Tibial nerve (tissue), 4 donors: ENCODE measurements at regions not wholly inside any gene's neighbourhood (a gene's known extent, or its start where the extent isn't known, plus 50 kb on each side); places are given as distances from the start of the nearest gene placed in this dataset.

Experiments
- DNase-seq, 2 donors: peaks; one replicate each; pipeline ENCODE4 v3.0.0-alpha.2; 2019; ENCODE audit warnings: low spot score in 2 of 2
- H3K27ac ChIP-seq, 4 donors: fragments of 200-600 bp; sonication (generic) in 3 of 4; one replicate each; pipeline ENCODE4 v1.5.1; 2017 to 2019; ENCODE audit warnings: mild to moderate bottlenecking in 1 of 4
- H3K27me3 ChIP-seq, 2 donors: fragments of 200-600 bp; sonication (generic) in 1 of 2; one replicate each; pipeline versions ENCODE4 v1.5.1 to v1.6.0; 2017 to 2019
- H3K36me3 ChIP-seq, 3 donors: fragments of 200-600 bp; sonication (generic); one replicate each; pipeline ENCODE4 v1.5.1; 2018 to 2019
- H3K4me1 ChIP-seq, 4 donors: fragments of 200-600 bp; sonication (generic) in 3 of 4; one replicate each; pipeline ENCODE4 v1.5.1; 2017 to 2019
- H3K4me3 ChIP-seq, 4 donors: fragments of 200-600 bp; sonication (generic) in 3 of 4; one replicate each; pipeline ENCODE4 v1.5.1; 2017 to 2019; ENCODE audit warnings: mild to moderate bottlenecking in 1 of 4, moderate library complexity in 1 of 4
- H3K9me3 ChIP-seq, 4 donors: fragments of 200-600 bp; sonication (generic) in 3 of 4; one replicate each; pipeline ENCODE4 v1.5.1; 2017 to 2019
- EP300 ChIP-seq, 2 donors: sonication (generic); formaldehyde crosslinking; IDR thresholded peaks; one replicate each; pipeline ENCODE4 v1.6.1; 2017; ENCODE audit warnings: antibody characterized with exemption in 2 of 2, mild to moderate bottlenecking in 1 of 2
- POLR2A ChIP-seq, 2 donors: fragments of 450-650 bp; IDR thresholded peaks; one replicate each; pipeline ENCODE4 v1.6.1; 2017; ENCODE audit warnings: antibody characterized with exemption in 2 of 2, mild to moderate bottlenecking in 2 of 2, moderate library complexity in 2 of 2
- WGBS, 2 donors: methylation state at CpG; one replicate each; pipeline ENCODE4 v1.1.5; 2018; 5-methylcytosine and 5-hydroxymethylcytosine counted together
- TF ChIP-seq, protein P1 (sequence below), 5 experiments: fragments of 200-600 bp in 3 of 5; fragments of 450-650 bp in 2 of 5; sonication (generic) in 3 of 5; IDR thresholded peaks; one replicate each; pipeline ENCODE4 v1.5.1; 2016 to 2019; ENCODE audit warnings: antibody characterized with exemption in 5 of 5, mild to moderate bottlenecking in 3 of 5, moderate library complexity in 2 of 5

- no peaks in the 10 kb centered on the region for H3K36me3 ChIP-seq
- TF ChIP-seq, protein P1, sequence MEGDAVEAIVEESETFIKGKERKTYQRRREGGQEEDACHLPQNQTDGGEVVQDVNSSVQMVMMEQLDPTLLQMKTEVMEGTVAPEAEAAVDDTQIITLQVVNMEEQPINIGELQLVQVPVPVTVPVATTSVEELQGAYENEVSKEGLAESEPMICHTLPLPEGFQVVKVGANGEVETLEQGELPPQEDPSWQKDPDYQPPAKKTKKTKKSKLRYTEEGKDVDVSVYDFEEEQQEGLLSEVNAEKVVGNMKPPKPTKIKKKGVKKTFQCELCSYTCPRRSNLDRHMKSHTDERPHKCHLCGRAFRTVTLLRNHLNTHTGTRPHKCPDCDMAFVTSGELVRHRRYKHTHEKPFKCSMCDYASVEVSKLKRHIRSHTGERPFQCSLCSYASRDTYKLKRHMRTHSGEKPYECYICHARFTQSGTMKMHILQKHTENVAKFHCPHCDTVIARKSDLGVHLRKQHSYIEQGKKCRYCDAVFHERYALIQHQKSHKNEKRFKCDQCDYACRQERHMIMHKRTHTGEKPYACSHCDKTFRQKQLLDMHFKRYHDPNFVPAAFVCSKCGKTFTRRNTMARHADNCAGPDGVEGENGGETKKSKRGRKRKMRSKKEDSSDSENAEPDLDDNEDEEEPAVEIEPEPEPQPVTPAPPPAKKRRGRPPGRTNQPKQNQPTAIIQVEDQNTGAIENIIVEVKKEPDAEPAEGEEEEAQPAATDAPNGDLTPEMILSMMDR (IDR thresholded peaks at IDR 0.05): no peak
- TF ChIP-seq EP300 (IDR thresholded peaks at IDR 0.05) (no peak), POLR2A (IDR thresholded peaks at IDR 0.05) (no peak)
- no peaks in the 10 kb centered on the region for H3K4me1 ChIP-seq
- WGBS, 2 donors: 75 to 78% methylated on average over 3 of the region's 3 CpGs
- H3K27me3 ChIP-seq: no peaks in the 10 kb centered on the region
- no peak for DNase-seq
- no peak overlapping the region for H3K27ac ChIP-seq
- no peak overlapping the region for H3K4me3 ChIP-seq
- no peaks in the 10 kb centered on the region for H3K9me3 ChIP-seq
These were observed 1139.1 kb downstream of the AACS start for GRCh38 chr12:126204326-126204725.

DNA sequence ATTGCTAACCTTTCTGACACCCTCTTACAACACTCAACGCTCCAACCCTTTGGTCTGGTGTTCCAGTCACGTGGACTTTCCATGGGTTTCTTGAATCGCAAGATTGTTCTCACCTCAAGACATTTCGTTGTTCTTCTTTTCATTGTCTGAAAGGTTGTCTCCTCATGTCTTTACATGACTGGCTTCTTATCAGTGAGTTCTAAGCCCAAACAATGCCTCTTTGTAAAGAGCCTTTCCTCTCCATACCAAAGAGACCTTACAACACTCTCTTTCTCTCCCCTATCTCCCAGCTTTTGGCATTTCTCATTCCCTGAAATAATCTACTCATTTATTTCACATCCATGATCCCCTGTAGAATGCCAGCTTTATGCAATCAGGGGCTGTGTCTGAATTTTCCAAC lies 1144.8 kb downstream of the AACS start:
- H3K9me3 ChIP-seq: no peaks in the 10 kb centered on the region
- no peak overlapping the region for H3K27ac ChIP-seq
- no peaks in the 10 kb centered on the region for H3K27me3 ChIP-seq
- no peaks in the 10 kb centered on the region for H3K4me1 ChIP-seq
- no peak for DNase-seq
- no peak overlapping the region for H3K4me3 ChIP-seq
- H3K36me3 ChIP-seq: no peaks in the 10 kb centered on the region
- TF ChIP-seq EP300 (IDR thresholded peaks at IDR 0.05) (no peak), POLR2A (IDR thresholded peaks at IDR 0.05) (no peak)
- TF ChIP-seq, protein P1 (IDR thresholded peaks at IDR 0.05): no peak
- WGBS, 2 donors: 32 to 42% methylated on average over 4 of the region's 4 CpGs

- Histone ChIP-seq H3K36me3 (no peaks in the 10 kb centered on the region), H3K27ac (no peak overlapping the region), H3K27me3 (no peaks in the 10 kb centered on the region), H3K4me1 (no peaks in the 10 kb centered on the region), H3K9me3 (no peaks in the 10 kb centered on the region), H3K4me3 (no peak overlapping the region)
- WGBS, 2 donors: 63 to 65% methylated on average over 3 of the region's 3 CpGs
- no peak for DNase-seq
- TF ChIP-seq POLR2A (IDR thresholded peaks at IDR 0.05): no peak
- TF ChIP-seq, protein P1 (IDR thresholded peaks at IDR 0.05): no peak
- TF ChIP-seq EP300 (IDR thresholded peaks at IDR 0.05): no peak
These were observed 1145.2 kb downstream of the AACS start for GRCh38 chr12:126210448-126210847.

GRCh38 chr12:126212824-126213223 lies 1147.6 kb downstream of the AACS start:
- TF ChIP-seq POLR2A (IDR thresholded peaks at IDR 0.05) (no peak), EP300 (IDR thresholded peaks at IDR 0.05) (no peak)
- TF ChIP-seq, protein P1 (IDR thresholded peaks at IDR 0.05): no peak
- H3K4me1 ChIP-seq: no peaks in the 10 kb centered on the region
- no peak for DNase-seq
- 76 to 84% methylated on average over 7 of the region's 7 CpGs for WGBS, 2 donors
- H3K9me3 ChIP-seq: no peaks in the 10 kb centered on the region
- no peak overlapping the region for H3K4me3 ChIP-seq
- H3K36me3 ChIP-seq: no peaks in the 10 kb centered on the region
- H3K27me3 ChIP-seq: no peaks in the 10 kb centered on the region
- H3K27ac ChIP-seq: no peak overlapping the region

DNA sequence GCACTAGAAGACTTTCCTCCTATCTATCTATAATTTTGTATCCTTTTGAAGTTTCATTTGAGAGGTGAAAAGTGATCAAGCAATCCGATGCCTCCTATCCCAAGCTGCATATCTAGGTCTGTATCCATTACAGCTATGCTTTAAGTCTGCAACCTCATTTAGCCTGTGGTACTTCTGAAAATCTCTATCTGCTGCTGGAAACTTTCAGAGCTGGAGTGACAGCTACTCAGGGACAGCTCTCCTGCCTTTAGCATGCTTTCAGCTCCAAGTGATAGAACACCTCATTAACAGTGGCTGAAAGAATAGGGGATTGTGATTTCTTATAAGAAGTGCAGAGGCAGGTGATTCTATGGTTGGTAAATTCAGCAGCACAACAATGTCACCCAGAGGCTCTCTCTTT lies 1153.5 kb downstream of the AACS start:
- Histone ChIP-seq H3K27ac (no peak overlapping the region), H3K9me3 (no peaks in the 10 kb centered on the region), H3K4me1 (no peaks in the 10 kb centered on the region), H3K4me3 (no peak overlapping the region), H3K27me3 (no peaks in the 10 kb centered on the region), H3K36me3 (no peaks in the 10 kb centered on the region)
- TF ChIP-seq EP300 (IDR thresholded peaks at IDR 0.05) (no peak), POLR2A (IDR thresholded peaks at IDR 0.05) (no peak)
- TF ChIP-seq, protein P1 (IDR thresholded peaks at IDR 0.05): no peak
- no peak for DNase-seq
- 92 to 95% methylated on average over 1 of the region's 1 CpG for WGBS, 2 donors
